Nephron progenitor cell (in vitro differentiated cells): ENCODE measurements at regions not wholly inside any gene's neighbourhood (a gene's known extent, or its start where the extent isn't known, plus 50 kb on each side); places are given as distances from the start of the nearest gene placed in this dataset.

Source experiments
- DNase-seq: peaks from one replicate; pipeline ENCODE4 v3.0.0; 2021
- H3K27ac Mint-ChIP-seq: 2 replicates; pipeline ENCODE4 v1.8.0; 2021; ENCODE audit warnings: mild to moderate bottlenecking, moderate library complexity, mixed read lengths
- H3K27me3 Mint-ChIP-seq: 2 replicates; pipeline ENCODE4 v1.8.0; 2021; ENCODE audit warnings: mild to moderate bottlenecking, low read depth, mixed read lengths; ENCODE audit not compliant: poor library complexity
- H3K36me3 Mint-ChIP-seq: 2 replicates; pipeline ENCODE4 v1.8.0; 2021; ENCODE audit warnings: low read depth, mixed read lengths
- H3K4me1 Mint-ChIP-seq: 2 replicates; pipeline ENCODE4 v1.8.0; 2021; ENCODE audit warnings: mixed read lengths
- H3K4me3 Mint-ChIP-seq: 2 replicates; pipeline ENCODE4 v1.8.0; 2021; ENCODE audit warnings: mild to moderate bottlenecking, moderate library complexity, mixed read lengths
- H3K9me3 Mint-ChIP-seq: 2 replicates; pipeline ENCODE4 v1.8.0; 2021; ENCODE audit warnings: mild to moderate bottlenecking, moderate library complexity, mixed read lengths
- TF ChIP-seq, protein P1 (sequence below): fragments of 200-600 bp; sonication (generic); IDR thresholded peaks from 2 replicates; pipeline ENCODE4 v1.5.0; 2021; ENCODE audit warnings: antibody characterized with exemption

DNA sequence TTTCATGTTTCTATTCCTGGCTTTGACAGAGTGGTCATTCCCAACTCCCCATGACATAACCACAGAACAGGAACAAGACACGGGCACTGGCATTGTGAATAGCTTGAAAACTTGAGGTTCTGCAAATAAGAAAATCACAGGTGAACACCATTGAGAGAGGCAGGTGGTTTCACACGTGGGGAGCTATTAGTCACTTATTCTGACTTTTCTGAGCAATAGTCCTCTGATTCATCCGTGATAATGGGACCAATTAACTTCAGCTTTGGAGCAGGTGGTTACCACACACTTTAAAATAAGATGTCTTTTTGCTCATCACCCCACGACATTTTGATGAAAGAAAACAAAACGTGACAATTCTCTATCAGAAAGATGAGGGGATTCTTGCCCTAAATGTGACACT lies 224.7 kb downstream of the KLF13 start:
- no peak overlapping the region for H3K27ac Mint-ChIP-seq
- H3K27me3 Mint-ChIP-seq = peaks cover 9% of the 10 kb centered on the region
- no peaks in the 10 kb centered on the region for H3K36me3 Mint-ChIP-seq
- H3K9me3 Mint-ChIP-seq = no peaks in the 10 kb centered on the region
- TF ChIP-seq, protein P1, sequence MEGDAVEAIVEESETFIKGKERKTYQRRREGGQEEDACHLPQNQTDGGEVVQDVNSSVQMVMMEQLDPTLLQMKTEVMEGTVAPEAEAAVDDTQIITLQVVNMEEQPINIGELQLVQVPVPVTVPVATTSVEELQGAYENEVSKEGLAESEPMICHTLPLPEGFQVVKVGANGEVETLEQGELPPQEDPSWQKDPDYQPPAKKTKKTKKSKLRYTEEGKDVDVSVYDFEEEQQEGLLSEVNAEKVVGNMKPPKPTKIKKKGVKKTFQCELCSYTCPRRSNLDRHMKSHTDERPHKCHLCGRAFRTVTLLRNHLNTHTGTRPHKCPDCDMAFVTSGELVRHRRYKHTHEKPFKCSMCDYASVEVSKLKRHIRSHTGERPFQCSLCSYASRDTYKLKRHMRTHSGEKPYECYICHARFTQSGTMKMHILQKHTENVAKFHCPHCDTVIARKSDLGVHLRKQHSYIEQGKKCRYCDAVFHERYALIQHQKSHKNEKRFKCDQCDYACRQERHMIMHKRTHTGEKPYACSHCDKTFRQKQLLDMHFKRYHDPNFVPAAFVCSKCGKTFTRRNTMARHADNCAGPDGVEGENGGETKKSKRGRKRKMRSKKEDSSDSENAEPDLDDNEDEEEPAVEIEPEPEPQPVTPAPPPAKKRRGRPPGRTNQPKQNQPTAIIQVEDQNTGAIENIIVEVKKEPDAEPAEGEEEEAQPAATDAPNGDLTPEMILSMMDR = no peak
- DNase-seq = no peak
- no peak overlapping the region for H3K4me3 Mint-ChIP-seq
- H3K4me1 Mint-ChIP-seq = no peaks in the 10 kb centered on the region

DNA sequence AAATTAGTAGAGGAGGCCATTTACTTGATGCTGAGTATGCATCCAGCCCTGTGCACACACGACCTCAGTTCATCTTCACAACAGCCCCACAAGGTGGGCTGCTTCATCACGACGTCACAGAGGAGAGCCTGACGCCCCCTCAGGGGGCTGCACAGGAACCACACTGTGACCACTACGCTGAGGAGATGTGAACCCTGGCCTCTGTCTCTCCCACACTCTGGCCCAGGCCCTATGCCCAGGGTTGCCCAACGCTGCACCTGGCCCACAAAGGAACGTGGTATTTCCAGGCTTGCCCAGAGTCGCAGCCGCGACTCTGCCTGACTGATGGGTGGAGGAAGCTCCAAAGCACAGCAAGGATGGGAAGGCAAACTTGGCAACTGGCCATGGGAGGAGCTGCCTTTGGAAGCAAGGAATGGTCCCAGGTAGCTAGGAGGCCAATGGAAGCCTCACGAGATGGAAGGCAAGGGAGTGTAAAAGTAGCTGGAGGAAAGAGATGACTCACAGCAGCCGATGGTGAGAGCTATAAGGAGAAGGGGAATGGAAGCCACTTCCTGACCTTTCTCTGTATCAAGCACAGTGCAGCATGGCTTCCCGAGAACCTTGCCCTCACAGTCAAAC lies 226.0 kb downstream of the KLF13 start:
- H3K4me1 Mint-ChIP-seq = no peaks in the 10 kb centered on the region
- TF ChIP-seq, protein P1 = no peak

DNA sequence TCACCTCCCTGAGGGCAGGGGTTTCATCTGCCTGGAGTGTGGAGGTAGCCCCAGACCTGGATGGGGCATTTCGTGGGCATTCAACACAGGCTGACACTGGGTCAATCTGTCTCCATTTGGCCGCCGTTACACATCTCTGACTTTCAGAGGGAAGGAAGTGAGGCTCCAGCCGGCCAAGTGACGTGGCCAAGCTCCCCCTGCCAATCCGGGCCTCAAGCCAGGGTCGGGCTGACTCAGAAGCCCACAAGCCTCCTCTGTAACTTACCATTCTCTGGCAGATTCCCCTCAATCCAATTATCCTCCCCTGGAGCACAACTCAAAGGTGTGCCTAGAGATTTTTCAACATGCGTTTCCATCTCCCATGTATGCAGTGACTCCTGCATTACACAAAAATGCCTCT lies 227.6 kb downstream of the KLF13 start:
- Mint-ChIP-seq H3K27ac (no peak overlapping the region), H3K36me3 (no peaks in the 10 kb centered on the region), H3K9me3 (no peaks in the 10 kb centered on the region), H3K4me1 (no peaks in the 10 kb centered on the region), H3K27me3 (peaks cover 9% of the 10 kb centered on the region), H3K4me3 (no peak overlapping the region)
- TF ChIP-seq, protein P1 = no peak
- no peak for DNase-seq

More for the DNA sequence above, 226.0 kb downstream of the KLF13 start:
- H3K9me3 Mint-ChIP-seq = no peaks in the 10 kb centered on the region
- no peak overlapping the region for H3K27ac Mint-ChIP-seq
- H3K4me3 Mint-ChIP-seq = no peak overlapping the region
- H3K36me3 Mint-ChIP-seq = no peaks in the 10 kb centered on the region
- peaks cover 9% of the 10 kb centered on the region for H3K27me3 Mint-ChIP-seq
- DNase-seq = no peak

DNA sequence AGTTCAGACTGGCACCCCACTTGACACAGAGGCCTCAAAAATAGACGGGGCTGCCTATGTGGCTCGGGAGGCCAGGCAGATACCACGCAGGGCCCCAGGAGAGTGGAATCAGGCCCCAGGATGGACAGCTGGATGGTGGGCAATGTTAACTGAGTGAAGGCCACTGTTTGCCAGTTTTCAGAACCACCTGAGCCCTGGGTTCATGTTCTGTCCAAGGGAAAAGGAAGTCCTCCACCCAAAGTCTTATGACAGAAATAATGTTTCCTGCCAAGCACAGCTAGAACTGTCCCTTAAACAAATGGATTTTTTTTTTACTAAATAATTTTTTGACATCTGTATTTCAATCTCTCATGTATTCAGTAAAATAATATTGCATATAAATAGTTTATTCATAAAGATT lies 228.4 kb downstream of the KLF13 start:
- DNase-seq = no peak
- TF ChIP-seq, protein P1 = no peak
- Mint-ChIP-seq H3K36me3 (no peaks in the 10 kb centered on the region), H3K4me3 (no peak overlapping the region), H3K27me3 (peaks cover 9% of the 10 kb centered on the region), H3K9me3 (no peaks in the 10 kb centered on the region), H3K4me1 (peaks cover 2% of the 10 kb centered on the region), H3K27ac (no peak overlapping the region)

DNA sequence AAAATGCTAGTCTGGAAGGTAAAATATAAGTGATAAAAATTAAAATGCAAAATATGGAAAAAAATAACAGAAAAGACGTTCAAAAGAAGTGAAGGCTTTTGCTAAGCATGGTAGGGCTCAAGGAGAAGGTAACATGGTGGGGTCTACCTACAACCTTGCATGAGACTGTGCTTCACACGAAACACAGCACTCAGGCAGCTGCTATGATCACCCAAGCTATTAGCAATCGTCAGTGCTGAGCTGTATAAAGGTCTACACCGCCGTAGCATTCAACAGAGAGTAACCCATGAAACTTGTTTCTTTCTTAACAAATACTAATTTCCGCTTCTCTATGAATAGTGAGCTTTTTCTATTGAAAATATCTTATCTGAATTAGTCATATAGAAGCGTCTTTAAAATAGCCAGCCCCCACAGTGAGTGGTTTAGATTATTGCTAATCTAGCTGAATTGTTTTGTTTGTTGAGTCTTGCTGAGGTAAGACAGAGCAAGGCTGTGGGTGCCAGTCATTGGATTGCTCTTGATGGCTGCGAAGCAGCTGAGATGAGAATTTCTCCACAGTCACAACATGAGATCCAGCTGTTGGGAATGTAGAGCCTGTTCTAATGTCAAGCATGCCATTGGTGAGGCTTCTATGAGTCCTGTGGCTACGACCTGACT lies 230.0 kb downstream of the KLF13 start:
- Mint-ChIP-seq H3K27ac (no peak overlapping the region), H3K9me3 (no peaks in the 10 kb centered on the region), H3K27me3 (peaks cover 9% of the 10 kb centered on the region), H3K4me1 (peaks cover 13% of the 10 kb centered on the region), H3K4me3 (no peak overlapping the region), H3K36me3 (no peaks in the 10 kb centered on the region)
- TF ChIP-seq, protein P1 = no peak
- DNase-seq = no peak

DNA sequence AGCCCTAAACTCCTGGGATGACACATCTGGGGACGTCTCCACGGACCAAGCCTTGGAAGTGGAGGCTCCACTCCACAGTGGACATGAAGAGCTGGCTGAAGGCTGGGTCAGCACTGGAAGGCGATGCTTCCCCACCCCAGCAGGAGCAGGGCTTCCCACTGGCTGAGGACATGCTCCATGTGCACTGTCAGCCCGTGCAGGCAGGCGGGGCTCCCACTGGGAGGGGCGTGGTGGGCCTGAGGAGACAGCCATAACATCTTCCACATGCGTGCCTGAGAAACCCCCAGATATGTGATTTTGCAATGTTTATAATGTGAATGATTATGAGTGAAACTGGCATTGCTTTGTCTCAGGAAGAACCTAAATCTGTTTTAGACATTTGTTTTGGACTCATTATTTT lies 231.3 kb downstream of the KLF13 start:
- no peaks in the 10 kb centered on the region for H3K36me3 Mint-ChIP-seq
- peaks cover 9% of the 10 kb centered on the region for H3K27me3 Mint-ChIP-seq
- peaks cover 18% of the 10 kb centered on the region for H3K4me1 Mint-ChIP-seq
- DNase-seq = no peak
- no peak overlapping the region for H3K4me3 Mint-ChIP-seq
- no peaks in the 10 kb centered on the region for H3K9me3 Mint-ChIP-seq
- TF ChIP-seq, protein P1 = no peak
- H3K27ac Mint-ChIP-seq = no peak overlapping the region
